ENCODE measurements at regions not wholly inside any gene's neighbourhood (a gene's known extent, or its start where the extent isn't known, plus 50 kb on each side); places are given as distances from the start of the nearest gene placed in this dataset.

- TF ChIP-seq CTCF (IDR thresholded peaks at IDR 0.05; ENCODE audit: low read depth, low read length) = no peak
- no peak overlapping the region for H3K27ac ChIP-seq
- H3K4me3 ChIP-seq = no peak overlapping the region
- DNase-seq (ENCODE audit: low read depth in 1 of 2, low spot score in 1 of 2) = no peak
- H3K27me3 ChIP-seq = no peaks in the 10 kb centered on the region
- no peaks in the 10 kb centered on the region for H3K9me3 ChIP-seq (ENCODE audit: low read depth)
- peaks cover 12% of the 10 kb centered on the region for H3K4me1 ChIP-seq (ENCODE audit: low read depth)
- no peaks in the 10 kb centered on the region for H3K36me3 ChIP-seq
These were observed 403.5 kb downstream of the RPL10L start for GRCh38 chr14:46248001-46248630.

- no peak overlapping the region for H3K27ac ChIP-seq
These were observed 406.3 kb downstream of the RPL10L start for GRCh38 chr14:46245276-46245675.

GRCh38 chr14:46233786-46234185 is 417.8 kb downstream of the RPL10L start:
- H3K9me3 ChIP-seq (ENCODE audit: low read depth) = no peaks in the 10 kb centered on the region
- H3K4me1 ChIP-seq (ENCODE audit: low read depth) = no peaks in the 10 kb centered on the region
- H3K36me3 ChIP-seq = no peaks in the 10 kb centered on the region
- no peak overlapping the region for H3K4me3 ChIP-seq
- H3K27me3 ChIP-seq = no peaks in the 10 kb centered on the region
- H3K27ac ChIP-seq = no peak overlapping the region
- no peak for TF ChIP-seq CTCF (IDR thresholded peaks at IDR 0.05; ENCODE audit: low read depth, low read length)
- DNase-seq (ENCODE audit: low read depth in 1 of 2, low spot score in 1 of 2) = no peak

More at GRCh38 chr14:46245276-46245675, 406.3 kb downstream of the RPL10L start:
- Histone ChIP-seq H3K4me1 (ENCODE audit: low read depth) (peaks cover 5% of the 10 kb centered on the region), H3K36me3 (no peaks in the 10 kb centered on the region), H3K9me3 (ENCODE audit: low read depth) (no peaks in the 10 kb centered on the region), H3K4me3 (no peak overlapping the region), H3K27me3 (no peaks in the 10 kb centered on the region)
- TF ChIP-seq CTCF (IDR thresholded peaks at IDR 0.05; ENCODE audit: low read depth, low read length) = no peak
- no peak for DNase-seq (ENCODE audit: low read depth in 1 of 2, low spot score in 1 of 2)

GRCh38 chr14:46230540-46230939 is 421.0 kb downstream of the RPL10L start:
- no peak for DNase-seq (ENCODE audit: low read depth in 1 of 2, low spot score in 1 of 2)
- TF ChIP-seq CTCF (IDR thresholded peaks at IDR 0.05; ENCODE audit: low read depth, low read length) = no peak

GRCh38 chr14:46215801-46216200 is 435.8 kb downstream of the RPL10L start:
- no peak for TF ChIP-seq CTCF (IDR thresholded peaks at IDR 0.05; ENCODE audit: low read depth, low read length)
- Histone ChIP-seq H3K27ac (no peak overlapping the region), H3K36me3 (no peaks in the 10 kb centered on the region), H3K9me3 (ENCODE audit: low read depth) (no peaks in the 10 kb centered on the region), H3K4me1 (ENCODE audit: low read depth) (no peaks in the 10 kb centered on the region), H3K27me3 (no peaks in the 10 kb centered on the region), H3K4me3 (no peak overlapping the region)
- DNase-seq (ENCODE audit: low read depth in 1 of 2, low spot score in 1 of 2) = no peak

More at GRCh38 chr14:46230540-46230939, 421.0 kb downstream of the RPL10L start:
- Histone ChIP-seq H3K36me3 (no peaks in the 10 kb centered on the region), H3K4me3 (no peak overlapping the region), H3K27me3 (no peaks in the 10 kb centered on the region), H3K9me3 (ENCODE audit: low read depth) (no peaks in the 10 kb centered on the region), H3K4me1 (ENCODE audit: low read depth) (no peaks in the 10 kb centered on the region), H3K27ac (no peak overlapping the region)

Measured in cardiac muscle cell (in vitro differentiated cells and primary cell).